ENCODE measurements at regions not wholly inside any gene's neighbourhood (a gene's known extent, or its start where the extent isn't known, plus 50 kb on each side); places are given as distances from the start of the nearest gene placed in this dataset.

DNA sequence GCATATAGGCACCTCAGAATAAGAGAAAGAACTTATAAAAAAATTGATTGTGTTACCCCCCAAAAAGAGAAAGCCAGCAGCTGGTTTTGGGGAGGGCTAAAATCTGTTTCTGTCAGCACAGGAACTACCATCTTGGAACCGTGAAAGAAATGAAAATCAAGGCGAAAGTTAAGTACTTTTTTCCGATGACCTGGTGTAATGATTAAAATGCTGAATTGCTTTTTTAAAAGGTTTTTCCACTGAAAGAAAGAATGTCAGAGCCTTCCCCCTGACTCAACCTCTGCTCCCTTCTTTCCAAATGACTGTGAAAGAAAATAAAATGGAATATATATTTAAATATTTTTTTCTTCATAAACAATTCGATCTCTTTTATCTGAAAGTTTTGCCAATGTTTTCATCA, 570.5 kb upstream of the CFAP20DC start:
- Histone ChIP-seq H3K27me3 (ENCODE audit: insufficient read depth, low read depth, low read length) (no peaks in the 10 kb centered on the region), H3K79me2 (replicated peaks; ENCODE audit: insufficient read depth, low read length) (no peaks in the 10 kb centered on the region), H3K27ac (ENCODE audit: low read length) (no peak overlapping the region), H3K9me3 (ENCODE audit: low read length) (no peaks in the 10 kb centered on the region), H3K4me2 (ENCODE audit: low read length) (no peak overlapping the region), H2AFZ (ENCODE audit: low read depth, low read length) (no peak overlapping the region), H3K9me2 (ENCODE audit: insufficient read depth, low read length) (no peaks in the 10 kb centered on the region), H3K9ac (ENCODE audit: low read length) (no peak overlapping the region), H3K4me3 (ENCODE audit: low read length) (no peak overlapping the region), H3F3A (ENCODE audit: insufficient read depth, low read length, poor library complexity, severe bottlenecking) (no peaks in the 10 kb centered on the region), H4K20me1 (ENCODE audit: insufficient read depth) (no peaks in the 10 kb centered on the region), H3K36me3 (ENCODE audit: insufficient read depth, low read length) (no peaks in the 10 kb centered on the region)
- TF ChIP-seq POLR2AphosphoS5 (IDR thresholded peaks at IDR 0.05) (no peak), REST (IDR thresholded peaks at IDR 0.05; ENCODE audit: borderline replicate concordance) (no peak), MXI1 (conservative IDR thresholded peaks at IDR 0.05; ENCODE audit: poor library complexity, severe bottlenecking) (no peak), EZH2 (IDR thresholded peaks at IDR 0.05; ENCODE audit: borderline replicate concordance, insufficient read depth, low read length, poor library complexity, severe bottlenecking) (no peak), EP300 (conservative IDR thresholded peaks at IDR 0.05; ENCODE audit: poor library complexity, severe bottlenecking) (no peak), CTCF (IDR thresholded peaks at IDR 0.05; ENCODE audit: poor library complexity, severe bottlenecking) (no peak), RAD21 (conservative IDR thresholded peaks at IDR 0.05) (no peak)

GRCh38 chr3:59612444-59612715, 562.6 kb upstream of the CFAP20DC start:
- Histone ChIP-seq H4K20me1 (ENCODE audit: insufficient read depth) (no peaks in the 10 kb centered on the region), H3K9me3 (ENCODE audit: low read length) (peaks cover 3% of the 10 kb centered on the region), H3K79me2 (replicated peaks; ENCODE audit: insufficient read depth, low read length) (no peaks in the 10 kb centered on the region), H3K4me3 (ENCODE audit: low read length) (no peak overlapping the region), H3F3A (ENCODE audit: insufficient read depth, low read length, poor library complexity, severe bottlenecking) (no peaks in the 10 kb centered on the region), H3K4me2 (ENCODE audit: low read length) (no peak overlapping the region), H3K27me3 (ENCODE audit: insufficient read depth, low read depth, low read length) (no peaks in the 10 kb centered on the region), H3K27ac (ENCODE audit: low read length) (no peak overlapping the region), H3K36me3 (ENCODE audit: insufficient read depth, low read length) (no peaks in the 10 kb centered on the region), H2AFZ (ENCODE audit: low read depth, low read length) (no peak overlapping the region), H3K9me2 (ENCODE audit: insufficient read depth, low read length) (no peaks in the 10 kb centered on the region), H3K9ac (ENCODE audit: low read length) (no peak overlapping the region)
- TF ChIP-seq CTCF (IDR thresholded peaks at IDR 0.05; ENCODE audit: poor library complexity, severe bottlenecking) (no peak), REST (IDR thresholded peaks at IDR 0.05; ENCODE audit: borderline replicate concordance) (no peak), MXI1 (conservative IDR thresholded peaks at IDR 0.05; ENCODE audit: poor library complexity, severe bottlenecking) (no peak), EP300 (conservative IDR thresholded peaks at IDR 0.05; ENCODE audit: poor library complexity, severe bottlenecking) (no peak), SMC3 (conservative IDR thresholded peaks at IDR 0.05; ENCODE audit: poor library complexity) (no peak)

Measured in neural cell (in vitro differentiated cells).